HepG2 (cell line): ENCODE measurements at regions not wholly inside any gene's neighbourhood (a gene's known extent, or its start where the extent isn't known, plus 50 kb on each side); places are given as distances from the start of the nearest gene placed in this dataset.

Experiments
- BORCS8-MEF2B ChIP-seq: sonication (generic); formaldehyde crosslinking; IDR thresholded peaks from 2 replicates; pipeline ENCODE4 v1.8.0; 2022; ENCODE audit warnings: mild to moderate bottlenecking, missing genetic modification reagents
- CHD4 ChIP-seq: fragments of 200-600 bp; sonication (generic); IDR thresholded peaks from 2 replicates; pipeline ENCODE4 v1.7.0; 2017; ENCODE audit warnings: mild to moderate bottlenecking, low read length, borderline replicate concordance
- GATA4 ChIP-seq: sonication (generic); IDR thresholded peaks from 2 replicates; pipeline ENCODE4 v1.6.1; 2016; ENCODE audit warnings: antibody characterized with exemption, low read depth, borderline replicate concordance
- HMG20A ChIP-seq: IDR thresholded peaks from 2 replicates; pipeline ENCODE4 v1.6.1; 2016; ENCODE audit warnings: borderline replicate concordance
- KAT8 ChIP-seq: IDR thresholded peaks from 2 replicates; pipeline ENCODE4 v1.6.1; 2016; ENCODE audit warnings: missing genetic modification reagents, missing compliant biosample characterization
- MBNL3 ChIP-seq: fragments of 250-450 bp; sonication (Bioruptor Pico); conservative IDR thresholded peaks from 2 replicates; pipeline ENCODE4 v1.8.0; 2022; ENCODE audit warnings: mild to moderate bottlenecking, inconsistent platforms
- NCOR1 ChIP-seq: fragments of 200-600 bp; sonication (generic); IDR thresholded peaks from 2 replicates; pipeline ENCODE4 v1.7.0; 2017; ENCODE audit warnings: antibody characterized with exemption, low read length, borderline replicate concordance
- SCMH1 ChIP-seq: sonication (generic); formaldehyde crosslinking; IDR thresholded peaks from 2 replicates; pipeline ENCODE4 v1.9.0; 2021; ENCODE audit warnings: missing genetic modification reagents, mild to moderate bottlenecking, borderline replicate concordance
- SSRP1 ChIP-seq: IDR thresholded peaks from 2 replicates; pipeline ENCODE4 v1.6.1; 2016; ENCODE audit warnings: control low read depth
- TARDBP ChIP-seq: sonication (generic); formaldehyde crosslinking; IDR thresholded peaks from 2 replicates; pipeline ENCODE4 v1.8.0; 2022; ENCODE audit warnings: mild to moderate bottlenecking, missing genetic modification reagents
- TRIM24 ChIP-seq: sonication (generic); formaldehyde crosslinking; IDR thresholded peaks from 2 replicates; pipeline ENCODE4 v1.8.0; 2022; ENCODE audit warnings: mild to moderate bottlenecking, missing genetic modification reagents
- ZBTB14 ChIP-seq: sonication (generic); formaldehyde crosslinking; IDR thresholded peaks from 2 replicates; pipeline ENCODE4 v1.4.0; 2020; ENCODE audit warnings: missing genetic modification reagents
- ZBTB21 ChIP-seq: sonication (generic); formaldehyde crosslinking; IDR thresholded peaks from 2 replicates; pipeline ENCODE4 v1.4.0; 2020; ENCODE audit warnings: missing genetic modification reagents
- ZBTB44 ChIP-seq: sonication (generic); formaldehyde crosslinking; IDR thresholded peaks from 2 replicates; pipeline ENCODE4 v1.4.0; 2020; ENCODE audit warnings: missing genetic modification reagents
- ZFP91 ChIP-seq: sonication (generic); formaldehyde crosslinking; IDR thresholded peaks from 2 replicates; pipeline ENCODE4 v1.9.0; 2022; ENCODE audit warnings: missing genetic modification reagents, mild to moderate bottlenecking, borderline replicate concordance
- ZNF318 ChIP-seq: sonication (generic); formaldehyde crosslinking; IDR thresholded peaks from 2 replicates; pipeline ENCODE4 v1.4.0; 2020; ENCODE audit warnings: mild to moderate bottlenecking, missing genetic modification reagents
- ZNF383 ChIP-seq: sonication (generic); formaldehyde crosslinking; IDR thresholded peaks from 2 replicates; pipeline ENCODE4 v1.4.0; 2020; ENCODE audit warnings: missing genetic modification reagents, mild to moderate bottlenecking, borderline replicate concordance
- ZNF446 ChIP-seq: sonication (generic); formaldehyde crosslinking; IDR thresholded peaks from 2 replicates; pipeline ENCODE4 v1.5.0; 2020; ENCODE audit warnings: mild to moderate bottlenecking, missing genetic modification reagents
- ZNF605 ChIP-seq: sonication (generic); formaldehyde crosslinking; IDR thresholded peaks from 2 replicates; pipeline ENCODE4 v1.8.0; 2022; ENCODE audit warnings: mild to moderate bottlenecking, missing genetic modification reagents

GRCh38 chr10:3889961-3890522, 105.0 kb upstream of the KLF6 start (continued):
- TF ChIP-seq ZNF318 (CRISPR knock-in tag) = no peak
- no peak for TF ChIP-seq BORCS8-MEF2B (CRISPR knock-in tag)
- TF ChIP-seq GATA4 = peak; percentile 84; the same call in 1 of the 2 replicates
- no peak for TF ChIP-seq ZBTB14 (CRISPR knock-in tag)
- TF ChIP-seq ZNF605 (CRISPR knock-in tag) = no peak
- no peak for TF ChIP-seq MBNL3 (CRISPR knock-in tag)
- TF ChIP-seq TARDBP (CRISPR knock-in tag) = peak; percentile 79
- peak; percentile 88; the same call in 1 of the 2 replicates for TF ChIP-seq NCOR1
- peak; percentile 90 for TF ChIP-seq ZBTB21 (CRISPR knock-in tag)
- TF ChIP-seq ZNF383 (CRISPR knock-in tag) = no peak
- TF ChIP-seq ZFP91 (CRISPR knock-in tag) = no peak
- TF ChIP-seq ZBTB44 = no peak
- TF ChIP-seq TRIM24 (CRISPR knock-in tag) = no peak
- TF ChIP-seq KAT8 (CRISPR knock-in tag) = peak; percentile 67; the same call in 1 of the 2 replicates
- TF ChIP-seq SSRP1 (CRISPR knock-in tag) = no peak
- TF ChIP-seq HMG20A (CRISPR knock-in tag) = peak; percentile 95
- no peak for TF ChIP-seq ZNF446 (CRISPR knock-in tag)
- no peak for TF ChIP-seq SCMH1
- peak; percentile 50; the same call in 1 of the 2 replicates for TF ChIP-seq CHD4
